ENCODE measurements at regions not wholly inside any gene's neighbourhood (a gene's known extent, or its start where the extent isn't known, plus 50 kb on each side); places are given as distances from the start of the nearest gene placed in this dataset.

DNA sequence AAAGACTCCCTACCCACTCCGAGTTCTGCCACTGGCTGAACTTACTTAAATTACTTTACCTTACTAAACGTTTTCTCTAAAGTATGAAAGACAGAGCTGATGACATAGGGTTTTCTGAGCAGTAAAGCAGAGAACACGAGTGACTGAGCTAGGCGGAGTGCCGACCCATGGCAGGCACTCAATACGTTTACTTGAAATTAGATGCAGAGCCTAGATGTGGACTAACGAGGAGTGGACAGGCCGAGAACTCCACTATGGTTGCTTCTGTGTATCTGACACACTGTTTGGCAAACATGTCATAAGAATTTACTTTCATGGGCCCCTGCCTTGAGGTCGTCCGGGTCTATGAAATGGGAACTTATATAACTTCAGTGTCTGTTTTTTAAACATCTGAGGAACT, 471.0 kb downstream of the STK39 start:
- Histone ChIP-seq H3K4me2 (ENCODE audit: insufficient read depth in 1 of 2, low read depth in 2 of 2, low read length in 2 of 2) (no peak overlapping the region), H2AFZ (ENCODE audit: low read length) (no peak overlapping the region), H3K4me3 (ENCODE audit: extremely low read depth in 1 of 4, insufficient read depth in 2 of 4, low read depth in 3 of 4, low read length in 4 of 4) (no peak overlapping the region), H4K8ac (ENCODE audit: extremely low read depth, insufficient read depth, low read length) (no peak overlapping the region), H2AK5ac (ENCODE audit: low read depth, low read length) (no peak overlapping the region), H2BK12ac (ENCODE audit: low read depth, low read length) (no peak overlapping the region), H4K5ac (ENCODE audit: insufficient read length, low read depth, low read length) (no peak overlapping the region), H3K9me3 (ENCODE audit: insufficient read depth in 2 of 2, low read depth in 1 of 2, low read length in 1 of 2) (no peaks in the 10 kb centered on the region), H2BK20ac (ENCODE audit: low read length) (no peak overlapping the region), H3K79me1 (ENCODE audit: low read depth, low read length) (no peaks in the 10 kb centered on the region), H4K91ac (replicated peaks; ENCODE audit: insufficient read length, low read length) (no peak overlapping the region), H3K23me2 (ENCODE audit: low read depth, low read length) (no peaks in the 10 kb centered on the region), H3K27me3 (replicated peaks in 1 of 4; ENCODE audit: control insufficient read depth in 3 of 4, extremely low read depth in 1 of 4, insufficient read depth in 3 of 4, low read length in 3 of 4) (no peaks in the 10 kb centered on the region), H3K36me3 (ENCODE audit: control insufficient read depth in 2 of 4, insufficient read depth in 4 of 4, low read length in 3 of 4) (no peaks in the 10 kb centered on the region), H3K27ac (ENCODE audit: low read depth, low read length) (no peak overlapping the region), H4K20me1 (replicated peaks in 1 of 2; ENCODE audit: control insufficient read depth in 1 of 2, insufficient read depth in 2 of 2, low read length in 2 of 2) (no peaks in the 10 kb centered on the region), H3K79me2 (ENCODE audit: control insufficient read depth in 1 of 2, insufficient read depth in 2 of 2, low read length in 2 of 2) (no peaks in the 10 kb centered on the region), H3K18ac (ENCODE audit: extremely low read depth, low read length) (no peak overlapping the region), H3K9ac (replicated peaks in 1 of 4; ENCODE audit: extremely low read depth in 1 of 4, low read depth in 3 of 4, low read length in 3 of 4) (no peak overlapping the region), H3K4me1 (replicated peaks in 1 of 4; ENCODE audit: control insufficient read depth in 3 of 4, insufficient read depth in 4 of 4, low read length in 3 of 4) (peaks cover 0 to 3% (median 0%) of the 10 kb centered on the region in 4 experiments; a peak in 1 of 7 replicates), H2BK120ac (replicated peaks; ENCODE audit: low read depth, low read length) (no peak overlapping the region), H2BK15ac (ENCODE audit: low read length) (no peak overlapping the region), H3K23ac (ENCODE audit: insufficient read length) (no peak overlapping the region), H3K14ac (ENCODE audit: insufficient read length) (no peak overlapping the region), H2BK5ac (ENCODE audit: low read depth, low read length) (no peak overlapping the region), H3K56ac (replicated peaks; ENCODE audit: insufficient read length, low read depth, low read length) (no peak overlapping the region), H3K4ac (replicated peaks; ENCODE audit: insufficient read length, low read depth, low read length) (no peak overlapping the region)
- ChIA-PET CTCF (ENCODE audit: partially characterized antibody) (interaction anchor here (1.4 to 1.9 kb wide), 3 partner anchors 10 to 17 kb away, joined by 3 to 4 read pairs (median 4); no protein-coding TSS in a partner anchor), POLR2A (ENCODE audit: partially characterized antibody) (no interaction called here)
- DNase-seq (ENCODE audit: low read depth in 1 of 2, low spot score in 2 of 2) (no peak), FAIRE-seq (no peak)
- 93% methylated on average over 10 of the region's 10 CpGs; no CpG with 5 or more reads in 1 of the 2 experiments for WGBS, 2 experiments (ENCODE audit: extremely low coverage in 1 of 2, insufficient coverage in 1 of 2, insufficient read length in 1 of 2, insufficient replicate concordance in 2 of 2, low coverage in 1 of 2, low lambda C conversion rate in 2 of 2, missing lambda C conversion rate in 1 of 2)
- no peak for TF ChIP-seq RFX5 (IDR thresholded peaks at IDR 0.05; ENCODE audit: borderline replicate concordance, low read depth, low read length)
- TF ChIP-seq, protein P1, sequence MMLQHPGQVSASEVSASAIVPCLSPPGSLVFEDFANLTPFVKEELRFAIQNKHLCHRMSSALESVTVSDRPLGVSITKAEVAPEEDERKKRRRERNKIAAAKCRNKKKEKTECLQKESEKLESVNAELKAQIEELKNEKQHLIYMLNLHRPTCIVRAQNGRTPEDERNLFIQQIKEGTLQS (IDR thresholded peaks at IDR 0.05; ENCODE audit: insufficient read depth, low read depth, low read length) = no peak
- TF ChIP-seq POLR2AphosphoS5 (IDR thresholded peaks at IDR 0.05; ENCODE audit: low read depth, low read length) = no peak
- TF ChIP-seq ASH2L (IDR thresholded peaks at IDR 0.05; ENCODE audit: low read length) = no peak
- TF ChIP-seq RBBP5 (IDR thresholded peaks at IDR 0.05; ENCODE audit: borderline replicate concordance, low read depth, low read length) = no peak
- no peak for TF ChIP-seq TAF1 (IDR thresholded peaks at IDR 0.05; ENCODE audit: low read depth, low read length)
- no peak for TF ChIP-seq KDM4A (IDR thresholded peaks at IDR 0.05; ENCODE audit: low read depth, low read length, severe bottlenecking)
- TF ChIP-seq CBX5 (IDR thresholded peaks at IDR 0.05; ENCODE audit: low read depth, low read length) = no peak
- no peak for TF ChIP-seq PHF8 (conservative IDR thresholded peaks at IDR 0.05; ENCODE audit: low read depth, low read length)
- no peak for TF ChIP-seq SP4 (IDR thresholded peaks at IDR 0.05; ENCODE audit: low read length)
- TF ChIP-seq NRF1 (IDR thresholded peaks at IDR 0.05; ENCODE audit: low read depth, low read length) = no peak
- no peak for TF ChIP-seq ZNF274 (IDR thresholded peaks at IDR 0.05; ENCODE audit: borderline replicate concordance, extremely low read depth, low read length)
- TF ChIP-seq SUZ12 (IDR thresholded peaks at IDR 0.05; ENCODE audit: low read length) = no peak
